Mucosa of descending colon (tissue), 3 donors: ENCODE measurements at regions not wholly inside any gene's neighbourhood (a gene's known extent, or its start where the extent isn't known, plus 50 kb on each side); places are given as distances from the start of the nearest gene placed in this dataset.

Experiments
- ATAC-seq: fragments of 200-7000 bp; cut with Tn5 transposase; one replicate; pipeline ENCODE4 v1.9.1; 2020; ENCODE audit warnings: mild to moderate bottlenecking, moderate library complexity
- DNase-seq, 3 donors: peaks; one replicate each; pipeline ENCODE4 v3.0.0-alpha.2; 2020
- H3K36me3 ChIP-seq: fragments of 200-600 bp; one replicate; pipeline ENCODE4 v1.8.0; 2021; ENCODE audit warnings: low read depth, mild to moderate bottlenecking
- H3K4me1 ChIP-seq: fragments of 200-600 bp; one replicate; pipeline ENCODE4 v1.8.0; 2021; ENCODE audit warnings: low read depth, mild to moderate bottlenecking
- H3K4me3 ChIP-seq: fragments of 200-600 bp; one replicate; pipeline ENCODE4 v1.8.0; 2021; ENCODE audit warnings: mild to moderate bottlenecking
- H3K9me3 ChIP-seq: fragments of 200-600 bp; one replicate; pipeline ENCODE4 v1.8.0; 2021; ENCODE audit warnings: mild to moderate bottlenecking
- CTCF ChIP-seq: fragments of 200-600 bp; IDR thresholded peaks from one replicate; pipeline ENCODE4 v1.8.0; 2022; ENCODE audit warnings: antibody characterized with exemption, mild to moderate bottlenecking
- intact Hi-C, 2 donors: fragments of 100-400 bp; cut with DNase I in 1 of 2; cut with micrococcal nuclease in 1 of 2; formaldehyde crosslinking; loops; one replicate each; pipeline versions ENCODE4 v1.11.0 to v1.11.1; 2022; cut with DNase I, micrococcal nuclease
- donor health status: DM: no; HTN: no; CAD: no; lungs with moderate emphysema.
- donor health status: DM: no; HTN: no; CAD: no.
- donor health status: DM: no; HTN: yes; CAD: no.

GRCh38 chr11:91776655-91777054 lies 448.0 kb upstream of the FAT3 start:
- Histone ChIP-seq H3K9me3 (no peaks in the 10 kb centered on the region), H3K36me3 (no peaks in the 10 kb centered on the region), H3K4me1 (no peaks in the 10 kb centered on the region), H3K4me3 (no peak overlapping the region)
- TF ChIP-seq CTCF = no peak
- intact Hi-C loops = no loop called here
- DNase-seq (peak in 1 of 3 donors; percentile 28), ATAC-seq (no peak)

GRCh38 chr11:91773090-91773489 lies 451.5 kb upstream of the FAT3 start:
- Histone ChIP-seq H3K4me1 (no peaks in the 10 kb centered on the region), H3K4me3 (no peak overlapping the region), H3K36me3 (no peaks in the 10 kb centered on the region), H3K9me3 (no peaks in the 10 kb centered on the region)
- no peak for DNase-seq
- ATAC-seq = no peak
- intact Hi-C loops = no loop called here
- no peak for TF ChIP-seq CTCF

GRCh38 chr11:91771961-91772360 lies 452.7 kb upstream of the FAT3 start:
- Histone ChIP-seq H3K9me3 (no peaks in the 10 kb centered on the region), H3K4me1 (no peaks in the 10 kb centered on the region), H3K4me3 (no peak overlapping the region), H3K36me3 (no peaks in the 10 kb centered on the region)
- ATAC-seq (peak; percentile 50), DNase-seq (no peak)
- intact Hi-C loops = no loop called here
- no peak for TF ChIP-seq CTCF

- H3K36me3 ChIP-seq = no peaks in the 10 kb centered on the region
- no peak for TF ChIP-seq CTCF
- no peaks in the 10 kb centered on the region for H3K4me1 ChIP-seq
- no peak overlapping the region for H3K4me3 ChIP-seq
- DNase-seq (no peak), ATAC-seq (no peak)
- intact Hi-C loops = no loop called here
- no peaks in the 10 kb centered on the region for H3K9me3 ChIP-seq
Measured at GRCh38 chr11:91768783-91769182, 455.8 kb upstream of the FAT3 start.

- ATAC-seq (no peak), DNase-seq (no peak)
- Histone ChIP-seq H3K9me3 (no peaks in the 10 kb centered on the region), H3K4me3 (no peak overlapping the region), H3K36me3 (no peaks in the 10 kb centered on the region), H3K4me1 (no peaks in the 10 kb centered on the region)
- no peak for TF ChIP-seq CTCF
- intact Hi-C loops = no loop called here
Measured at GRCh38 chr11:91763331-91763730, 461.3 kb upstream of the FAT3 start.

- no peak for TF ChIP-seq CTCF
- H3K4me1 ChIP-seq = no peaks in the 10 kb centered on the region
- H3K9me3 ChIP-seq = no peaks in the 10 kb centered on the region
- no peaks in the 10 kb centered on the region for H3K36me3 ChIP-seq
- DNase-seq (no peak), ATAC-seq (no peak)
- no peak overlapping the region for H3K4me3 ChIP-seq
- intact Hi-C loops = no loop called here
Measured at GRCh38 chr11:91761406-91762025, 463.1 kb upstream of the FAT3 start.
